GM23248 (cell line): ENCODE measurements at regions not wholly inside any gene's neighbourhood (a gene's known extent, or its start where the extent isn't known, plus 50 kb on each side); places are given as distances from the start of the nearest gene placed in this dataset.

ENCODE experiments used
- DNase-seq: peaks from one replicate; pipeline ENCODE4 v3.0.0-alpha.2; 2015
- H2AFZ ChIP-seq: fragments of 200-600 bp; sonication (generic); 2 replicates; pipeline ENCODE4 v1.6.1; 2016; ENCODE audit warnings: antibody characterized with exemption
- H3F3A ChIP-seq: fragments of 200-600 bp; sonication (generic); 2 replicates; pipeline ENCODE4 v1.6.1; 2016; ENCODE audit warnings: mild to moderate bottlenecking, antibody characterized with exemption, mixed run types; ENCODE audit not compliant: insufficient read depth
- H3K27ac ChIP-seq: fragments of 200-600 bp; sonication (generic); 2 replicates; pipeline ENCODE4 v1.5.1; 2016; ENCODE audit warnings: mild to moderate bottlenecking
- H3K27me3 ChIP-seq: fragments of 200-600 bp; sonication (generic); replicated peaks from 2 replicates; pipeline ENCODE4 v1.6.1; 2016; ENCODE audit warnings: mild to moderate bottlenecking; ENCODE audit not compliant: insufficient read depth
- H3K36me3 ChIP-seq: fragments of 200-600 bp; sonication (generic); 2 replicates; pipeline ENCODE4 v1.6.1; 2016; ENCODE audit warnings: low read depth, mild to moderate bottlenecking
- H3K4me1 ChIP-seq: fragments of 200-600 bp; sonication (generic); 2 replicates; pipeline ENCODE4 v1.6.1; 2016; ENCODE audit warnings: mild to moderate bottlenecking; ENCODE audit not compliant: insufficient read depth
- H3K4me2 ChIP-seq: fragments of 200-600 bp; sonication (generic); one replicate; pipeline ENCODE4 v1.6.1; 2016; ENCODE audit warnings: mild to moderate bottlenecking; ENCODE audit not compliant: unreplicated experiment
- H3K4me3 ChIP-seq: fragments of 200-600 bp; sonication (generic); 2 replicates; pipeline ENCODE4 v1.5.1; 2016; ENCODE audit warnings: mild to moderate bottlenecking
- H3K79me2 ChIP-seq: fragments of 200-600 bp; sonication (generic); 2 replicates; pipeline ENCODE4 v1.6.1; 2016; ENCODE audit warnings: mild to moderate bottlenecking; ENCODE audit not compliant: insufficient read depth
- H3K9ac ChIP-seq: fragments of 200-600 bp; sonication (generic); 2 replicates; pipeline ENCODE4 v1.6.1; 2016; ENCODE audit warnings: mild to moderate bottlenecking
- H3K9me2 ChIP-seq: fragments of 200-600 bp; sonication (generic); 2 replicates; pipeline ENCODE4 v1.6.1; 2016; ENCODE audit warnings: mixed run types, mild to moderate bottlenecking, moderate library complexity; ENCODE audit not compliant: insufficient read depth
- H3K9me3 ChIP-seq: fragments of 200-600 bp; sonication (generic); one replicate; pipeline ENCODE4 v1.6.1; 2017; ENCODE audit warnings: low read depth
- H4K20me1 ChIP-seq: fragments of 200-600 bp; sonication (generic); 2 replicates; pipeline ENCODE4 v1.6.0; 2016; ENCODE audit not compliant: insufficient read depth
- EZH2 ChIP-seq: fragments of 200-600 bp; sonication (generic); IDR thresholded peaks from 2 replicates; pipeline ENCODE4 v1.6.1; 2018; ENCODE audit warnings: antibody characterized with exemption, mild to moderate bottlenecking; ENCODE audit not compliant: insufficient read depth, poor library complexity, severe bottlenecking
- EZH2phosphoT487 ChIP-seq: fragments of 200-600 bp; sonication (generic); IDR thresholded peaks from 2 replicates; pipeline ENCODE4 v1.6.1; 2018; ENCODE audit warnings: antibody characterized with exemption, moderate library complexity, mild to moderate bottlenecking, low read depth; ENCODE audit not compliant: insufficient read depth
- WGBS, 2 experiments: methylation state at CpG; one replicate each; pipeline ENCODE4 v1.1.6; 2015 to 2017; ENCODE audit warnings: low lambda C conversion rate in 2 of 2, low coverage in 1 of 2; ENCODE audit errors: missing lambda C conversion rate in 2 of 2; 5-methylcytosine and 5-hydroxymethylcytosine counted together
- in situ Hi-C: fragments of 300-500 bp; cut with MboI; formaldehyde crosslinking; loops from 2 replicates; pipeline ENCODE4 v1.15.0; 2020

- WGBS, 2 experiments = 4 to 16% methylated on average over 1 of the region's 1 CpG
- in situ Hi-C loops = no loop called here
- DNase-seq = no peak
- H3K27me3 ChIP-seq = no peaks in the 10 kb centered on the region
- no peak overlapping the region for H3K9ac ChIP-seq
- H3K27ac ChIP-seq = no peak overlapping the region
- no peaks in the 10 kb centered on the region for H3K9me2 ChIP-seq
- H3K4me2 ChIP-seq = no peak overlapping the region
- H3K9me3 ChIP-seq = no peaks in the 10 kb centered on the region
- H3K4me3 ChIP-seq = no peak overlapping the region
- no peaks in the 10 kb centered on the region for H3K4me1 ChIP-seq
- no peaks in the 10 kb centered on the region for H3K79me2 ChIP-seq
- no peaks in the 10 kb centered on the region for H3F3A ChIP-seq
- H3K36me3 ChIP-seq = no peaks in the 10 kb centered on the region
- TF ChIP-seq EZH2phosphoT487 = no peak
- no peak for TF ChIP-seq EZH2
- no peaks in the 10 kb centered on the region for H4K20me1 ChIP-seq
- no peak overlapping the region for H2AFZ ChIP-seq
These were observed 1503.2 kb downstream of the HACE1 start for GRCh38 chr6:103356531-103356930.

GRCh38 chr6:103344554-103345163 lies 1515.1 kb downstream of the HACE1 start:
- H3K4me1 ChIP-seq = no peaks in the 10 kb centered on the region
- no peak overlapping the region for H3K9ac ChIP-seq
- no peaks in the 10 kb centered on the region for H3K36me3 ChIP-seq
- no peaks in the 10 kb centered on the region for H4K20me1 ChIP-seq
- no peaks in the 10 kb centered on the region for H3K9me2 ChIP-seq
- no peak overlapping the region for H3K27ac ChIP-seq
- WGBS, 2 experiments = 25 to 29% methylated on average over 2 of the region's 2 CpGs
- H3K79me2 ChIP-seq = no peaks in the 10 kb centered on the region
- no peak for DNase-seq
- in situ Hi-C loops = no loop called here
- no peak for TF ChIP-seq EZH2
- TF ChIP-seq EZH2phosphoT487 = no peak
- H3K4me2 ChIP-seq = no peak overlapping the region
- H3K9me3 ChIP-seq = no peaks in the 10 kb centered on the region
- H3K4me3 ChIP-seq = no peak overlapping the region
- no peaks in the 10 kb centered on the region for H3F3A ChIP-seq
- no peak overlapping the region for H2AFZ ChIP-seq
- no peaks in the 10 kb centered on the region for H3K27me3 ChIP-seq

GRCh38 chr6:103335412-103335811 lies 1524.3 kb downstream of the HACE1 start:
- no peak for TF ChIP-seq EZH2phosphoT487
- TF ChIP-seq EZH2 = no peak
- H3F3A ChIP-seq = no peaks in the 10 kb centered on the region
- no peaks in the 10 kb centered on the region for H3K36me3 ChIP-seq
- no peak for DNase-seq
- no peak overlapping the region for H3K27ac ChIP-seq
- H3K79me2 ChIP-seq = no peaks in the 10 kb centered on the region
- no peaks in the 10 kb centered on the region for H3K9me2 ChIP-seq
- H3K9me3 ChIP-seq = no peaks in the 10 kb centered on the region
- WGBS, 2 experiments = 46 to 57% methylated on average over 2 of the region's 2 CpGs
- H2AFZ ChIP-seq = no peak overlapping the region
- in situ Hi-C loops = no loop called here
- H4K20me1 ChIP-seq = no peaks in the 10 kb centered on the region
- no peaks in the 10 kb centered on the region for H3K27me3 ChIP-seq
- H3K9ac ChIP-seq = no peak overlapping the region
- H3K4me1 ChIP-seq = no peaks in the 10 kb centered on the region
- no peak overlapping the region for H3K4me3 ChIP-seq
- H3K4me2 ChIP-seq = no peak overlapping the region

GRCh38 chr6:103326760-103327757 lies 1532.7 kb downstream of the HACE1 start:
- Histone ChIP-seq H3K4me2 (no peak overlapping the region), H2AFZ (no peak overlapping the region), H4K20me1 (no peaks in the 10 kb centered on the region), H3K27ac (no peak overlapping the region), H3K9me2 (no peaks in the 10 kb centered on the region), H3K27me3 (no peaks in the 10 kb centered on the region), H3K4me1 (no peaks in the 10 kb centered on the region), H3K79me2 (no peaks in the 10 kb centered on the region), H3K9ac (no peak overlapping the region), H3K4me3 (no peak overlapping the region), H3K9me3 (peaks cover 3% of the 10 kb centered on the region), H3K36me3 (no peaks in the 10 kb centered on the region), H3F3A (no peaks in the 10 kb centered on the region)
- 9 to 13% methylated on average over 4 of the region's 4 CpGs for WGBS, 2 experiments
- DNase-seq = no peak
- TF ChIP-seq EZH2 (no peak), EZH2phosphoT487 (no peak)
- in situ Hi-C loops = no loop called here
